K562 (cell line): ENCODE measurements at regions not wholly inside any gene's neighbourhood (a gene's known extent, or its start where the extent isn't known, plus 50 kb on each side); places are given as distances from the start of the nearest gene placed in this dataset.

Experiments
- CHD7 ChIP-seq: fragments of 200-600 bp; sonication (generic); IDR thresholded peaks from one replicate; pipeline ENCODE4 v1.6.1; 2012; ENCODE audit warnings: mild to moderate bottlenecking, low read depth, low read length, inconsistent platforms
- E4F1 ChIP-seq: fragments of 250-450 bp; sonication (Bioruptor Pico); IDR thresholded peaks from 2 replicates; pipeline ENCODE4 v1.5.0; 2021; ENCODE audit warnings: mild to moderate bottlenecking, borderline replicate concordance
- EZH2 ChIP-seq: IDR thresholded peaks from 2 replicates; pipeline ENCODE4 v1.6.1; 2012; ENCODE audit warnings: low read depth, mild to moderate bottlenecking, inconsistent platforms, low read length, borderline replicate concordance
- ZNF24 ChIP-seq: fragments of 450-650 bp; IDR thresholded peaks from 2 replicates; pipeline ENCODE4 v1.6.1; 2016

GRCh38 chr12:94832780-94833681 is 170.5 kb downstream of the NDUFA12 start (continued):
- TF ChIP-seq CHD7, result no peak
- no peak for TF ChIP-seq EZH2
- TF ChIP-seq E4F1, result no peak
- no peak for TF ChIP-seq ZNF24
